CD1c-positive myeloid dendritic cell (primary cell): ENCODE measurements at regions not wholly inside any gene's neighbourhood (a gene's known extent, or its start where the extent isn't known, plus 50 kb on each side); places are given as distances from the start of the nearest gene placed in this dataset.

Experiments
- DNase-seq: peaks from one replicate; pipeline ENCODE4 v3.0.0-alpha.2; 2016; ENCODE audit errors: extremely low spot score

DNA sequence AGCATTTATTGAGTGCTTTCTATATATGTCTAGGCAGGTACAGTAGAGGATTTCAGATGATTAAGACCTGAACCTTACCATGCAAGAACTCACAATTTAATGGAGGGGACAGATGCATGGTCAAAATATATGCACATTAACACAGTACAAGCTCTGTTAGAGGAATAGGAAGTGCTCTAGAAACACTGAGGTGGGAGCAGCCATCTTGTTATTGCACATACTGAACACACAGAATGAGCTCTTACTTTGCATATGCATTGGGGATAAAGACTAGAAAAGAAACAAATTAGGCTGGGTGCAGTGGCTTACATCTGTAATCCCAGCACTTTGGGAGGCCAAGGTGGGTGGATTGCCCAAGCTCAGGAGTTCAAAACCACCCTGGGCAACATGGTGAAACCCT, 438.3 kb downstream of the UTRN start:
- DNase-seq, result peak; percentile 26

DNA sequence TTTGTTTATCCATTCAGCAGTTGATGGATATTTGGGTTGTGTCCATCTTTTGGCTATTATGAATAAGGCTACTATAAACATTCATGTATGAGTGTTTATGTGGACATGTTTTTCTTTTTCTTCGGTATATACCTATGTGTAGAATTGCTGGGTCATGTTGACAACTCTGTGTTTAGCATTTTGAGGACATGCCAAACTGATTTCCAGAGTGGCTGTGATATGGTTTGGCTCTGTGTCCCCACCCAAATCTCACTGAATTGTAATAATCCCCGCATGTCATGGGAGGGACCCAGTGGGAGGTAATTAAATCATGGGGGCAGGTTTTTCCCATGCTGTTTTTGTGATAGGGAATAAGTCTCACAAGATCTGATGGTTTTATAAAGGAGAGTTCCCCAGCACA, 439.7 kb downstream of the UTRN start:
- DNase-seq, result no peak

DNA sequence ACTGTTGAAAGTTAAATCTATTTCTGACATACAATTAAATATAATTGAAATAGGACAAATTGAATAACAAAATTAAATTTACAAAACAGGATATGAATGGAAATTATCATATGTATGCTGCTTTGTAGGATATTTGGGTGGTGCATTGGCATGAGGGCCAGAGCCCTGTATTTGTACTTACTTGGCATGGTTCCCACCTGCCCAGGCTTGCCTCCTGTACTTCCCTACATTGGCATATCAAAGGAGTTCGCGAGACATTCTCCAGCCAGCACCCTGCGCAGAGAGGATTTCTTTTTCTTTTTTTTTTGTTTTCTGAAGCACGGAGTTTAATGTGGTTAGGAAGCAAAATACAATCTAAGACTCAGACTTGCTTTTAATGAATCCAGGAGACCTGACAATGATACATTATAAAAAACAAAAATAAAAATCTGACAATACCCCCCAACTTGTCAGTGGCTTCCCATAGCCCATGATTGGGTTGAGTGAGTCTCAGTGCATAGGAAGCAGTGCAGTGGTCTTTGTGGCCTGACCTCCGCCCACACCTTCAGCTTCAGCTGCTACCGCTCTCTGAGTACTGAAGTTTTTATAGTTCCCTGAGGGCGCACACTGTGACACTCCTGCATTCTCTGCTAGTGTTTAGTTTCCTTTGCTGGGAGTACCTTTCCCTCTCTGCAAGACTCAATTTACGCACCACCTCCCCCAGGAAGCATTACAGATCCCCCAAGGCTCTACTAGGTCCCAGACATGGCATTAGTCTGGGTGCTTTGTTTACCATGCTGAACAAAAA, 440.8 kb downstream of the UTRN start:
- peak; percentile 8 for DNase-seq

DNA sequence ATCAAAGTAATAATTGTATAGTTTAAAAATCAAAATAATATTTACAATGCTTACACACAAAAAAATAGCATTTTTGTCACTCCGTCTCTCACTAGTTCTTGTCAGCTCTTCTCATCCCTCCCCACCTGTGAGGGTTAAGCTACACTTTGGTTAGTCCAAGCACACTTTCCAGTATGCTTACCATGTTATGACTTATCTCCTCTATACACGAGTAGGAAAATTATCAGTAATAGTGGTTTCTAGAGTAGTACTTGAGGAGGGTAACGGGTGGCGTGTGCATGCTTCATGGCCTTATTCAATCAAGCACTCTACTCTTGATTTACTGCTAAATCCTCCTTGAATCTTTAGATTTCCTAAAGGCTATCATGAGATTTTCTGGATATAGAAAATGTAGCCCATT, 443.7 kb downstream of the UTRN start:
- no peak for DNase-seq

DNA sequence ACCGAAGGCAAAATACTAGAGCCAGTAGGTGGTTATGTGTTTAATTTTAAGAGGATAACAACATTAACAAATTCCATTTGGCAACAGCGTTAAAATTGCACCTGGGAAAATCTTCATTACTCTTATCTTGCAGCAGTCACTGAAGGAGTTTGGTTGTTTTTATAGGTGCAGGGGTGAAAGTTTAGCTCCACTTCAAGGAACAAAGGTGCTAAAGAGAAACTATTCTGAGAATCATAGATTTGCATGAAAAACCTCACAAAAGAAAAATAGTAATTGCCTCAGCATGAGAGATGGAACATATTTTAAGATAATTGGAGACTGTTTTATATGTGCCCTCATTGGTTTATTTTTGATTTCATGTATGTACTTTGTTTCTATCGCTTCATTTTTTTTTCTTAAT, 444.4 kb downstream of the UTRN start:
- no peak for DNase-seq

DNA sequence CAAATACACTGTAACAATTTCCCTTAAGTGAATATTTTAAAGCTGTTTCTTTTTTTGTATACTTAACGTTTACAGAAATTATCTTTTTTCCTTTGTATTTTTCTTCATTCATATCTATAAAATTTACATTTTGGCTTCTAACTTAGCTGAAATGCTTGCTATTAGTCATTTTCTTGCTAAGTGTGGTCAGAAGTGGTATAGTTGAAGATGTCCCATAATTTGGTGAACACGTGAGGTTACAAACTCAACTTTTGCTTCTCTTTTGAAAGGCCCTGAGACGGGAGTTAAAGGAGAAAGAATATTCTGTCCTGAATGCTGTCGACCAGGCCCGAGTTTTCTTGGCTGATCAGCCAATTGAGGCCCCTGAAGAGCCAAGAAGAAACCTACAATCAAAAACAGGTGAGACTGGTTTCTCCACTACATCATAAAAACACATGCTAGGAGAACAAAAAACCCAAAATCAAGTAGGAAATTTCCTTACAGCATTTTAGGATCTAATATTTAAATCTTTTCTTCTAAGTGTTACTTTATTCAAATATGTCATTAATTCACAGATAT, 445.0 kb downstream of the UTRN start:
- no peak for DNase-seq

DNA sequence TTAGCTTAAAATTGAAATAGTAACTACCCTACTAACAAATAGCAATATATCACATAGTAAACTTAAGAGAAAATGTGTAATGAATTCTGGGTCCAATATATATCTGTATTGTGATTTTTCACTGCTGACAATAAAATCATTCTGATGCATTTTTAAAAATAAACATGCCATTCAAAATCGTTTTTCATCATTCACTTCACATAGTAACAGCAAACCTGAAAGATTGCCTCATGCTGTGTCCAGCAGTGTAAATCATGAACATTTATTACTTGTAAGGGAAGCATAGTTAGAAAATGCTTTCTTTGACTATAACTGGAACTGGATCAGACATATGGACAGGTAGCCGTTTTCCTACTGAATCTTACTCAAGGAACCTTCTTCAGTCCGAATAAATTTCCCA, 446.1 kb downstream of the UTRN start:
- no peak for DNase-seq

DNA sequence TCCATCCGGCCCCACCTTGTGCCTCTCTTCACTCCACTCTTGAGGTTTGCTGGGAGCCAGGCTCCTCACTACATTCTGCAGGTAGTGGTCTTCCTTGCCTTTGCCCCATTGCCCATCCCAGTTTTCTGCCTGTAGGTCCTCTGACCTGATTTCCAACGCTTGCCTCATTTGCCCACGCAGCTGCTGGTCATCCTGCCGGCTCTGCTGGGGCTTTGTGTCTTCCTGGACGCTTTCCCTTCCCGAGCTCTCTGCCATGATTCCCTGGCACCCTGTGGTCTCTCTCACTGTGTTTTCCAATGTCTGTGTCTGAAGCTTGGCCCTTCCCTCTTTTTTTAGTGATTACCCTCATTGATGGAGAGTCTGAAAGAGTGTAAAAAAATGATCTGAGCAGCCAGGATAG, 451.6 kb downstream of the UTRN start:
- DNase-seq, result no peak

DNA sequence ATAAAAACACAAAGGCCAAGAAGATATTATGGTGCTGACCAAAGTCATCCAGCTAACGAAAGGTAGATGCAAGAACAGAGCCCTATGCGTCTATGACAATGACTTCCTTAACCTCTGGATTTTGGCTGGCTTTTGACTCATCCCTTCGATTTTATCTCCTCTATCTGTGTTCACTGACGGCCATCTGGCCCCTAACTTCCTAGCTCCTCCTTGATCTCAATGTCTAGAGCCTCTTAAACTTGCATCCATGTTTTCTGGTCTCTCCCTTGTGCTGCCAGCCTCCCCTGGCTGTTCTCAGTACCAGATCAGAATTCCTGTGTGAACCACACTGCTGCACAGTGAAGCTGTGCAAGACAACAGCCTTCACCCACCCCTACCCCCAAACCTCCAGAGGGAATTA, 452.9 kb downstream of the UTRN start:
- no peak for DNase-seq

DNA sequence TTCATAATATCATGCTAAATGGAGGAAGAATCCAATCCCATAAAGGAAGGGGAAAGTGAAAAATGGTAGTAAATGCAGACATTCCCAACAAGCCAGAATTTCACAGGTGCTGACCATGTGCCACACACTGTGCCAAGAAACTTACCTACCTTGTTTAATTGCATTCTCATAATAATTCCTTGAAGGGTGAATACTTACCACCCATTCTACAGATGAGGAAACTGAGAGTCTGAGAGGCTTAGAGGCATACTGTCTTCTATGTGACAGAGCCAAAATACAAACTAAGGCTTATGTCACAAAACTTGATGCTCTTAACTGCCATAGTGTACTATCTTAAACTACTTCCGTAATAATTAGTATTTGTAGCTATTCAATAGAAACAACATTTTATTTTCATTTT, 454.7 kb downstream of the UTRN start:
- DNase-seq, result no peak

DNA sequence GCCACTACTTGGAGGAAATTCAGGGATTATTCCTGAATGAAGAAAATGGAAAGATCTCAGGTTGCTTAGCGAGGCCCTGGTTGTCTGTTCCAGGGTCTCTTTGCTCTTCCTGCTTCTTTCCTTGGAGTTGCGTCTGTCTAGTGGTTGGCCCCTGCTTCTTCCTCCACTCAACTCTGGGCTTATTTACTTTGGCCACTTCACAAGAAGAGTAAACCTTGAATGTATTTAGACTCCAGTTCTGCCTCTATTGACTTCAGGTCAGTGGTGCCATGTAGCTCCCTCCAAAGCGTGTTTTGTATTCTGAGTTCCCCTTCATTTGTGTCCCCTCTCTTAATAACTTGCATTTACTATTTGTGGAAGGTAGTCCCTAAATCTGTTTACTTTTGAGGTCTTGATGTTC, 456.5 kb downstream of the UTRN start:
- DNase-seq, result no peak

DNA sequence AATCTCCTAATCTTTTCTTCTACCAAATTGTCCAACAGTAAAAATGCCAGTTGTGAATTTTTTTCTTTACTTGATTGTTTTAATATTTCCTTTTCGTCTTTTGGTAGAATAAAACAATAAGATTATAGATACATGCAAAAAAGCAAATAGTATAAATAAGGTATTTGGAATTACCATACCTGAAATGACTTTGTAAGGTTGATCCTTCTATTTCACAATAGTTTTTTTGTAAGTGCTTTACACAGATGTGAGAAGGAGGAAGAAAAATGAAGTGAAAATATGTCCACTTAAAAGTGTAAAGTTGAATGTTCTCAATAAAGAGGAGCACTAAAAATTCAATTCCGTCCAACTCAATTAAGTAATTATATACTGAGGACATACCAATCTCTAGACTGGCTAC, 457.6 kb downstream of the UTRN start:
- no peak for DNase-seq

DNA sequence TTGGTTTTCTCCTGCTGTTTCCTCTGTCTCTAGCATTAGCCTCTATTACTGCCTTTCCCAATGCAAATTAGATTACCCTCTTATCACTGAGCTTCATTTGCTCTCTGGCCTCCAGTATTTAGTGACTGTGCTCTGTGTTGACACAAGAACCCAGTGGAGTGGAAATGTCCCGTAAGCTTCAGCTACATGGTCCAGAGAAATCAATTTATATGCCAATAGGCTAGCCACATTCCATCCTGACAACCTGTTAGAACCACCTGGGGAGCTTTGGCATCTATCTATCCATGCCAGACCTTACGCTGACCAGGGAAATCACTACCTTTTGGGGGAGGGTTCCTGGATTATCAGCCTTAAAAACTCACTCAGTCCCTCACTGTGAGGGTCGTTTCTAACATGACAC, 459.6 kb downstream of the UTRN start:
- no peak for DNase-seq

DNA sequence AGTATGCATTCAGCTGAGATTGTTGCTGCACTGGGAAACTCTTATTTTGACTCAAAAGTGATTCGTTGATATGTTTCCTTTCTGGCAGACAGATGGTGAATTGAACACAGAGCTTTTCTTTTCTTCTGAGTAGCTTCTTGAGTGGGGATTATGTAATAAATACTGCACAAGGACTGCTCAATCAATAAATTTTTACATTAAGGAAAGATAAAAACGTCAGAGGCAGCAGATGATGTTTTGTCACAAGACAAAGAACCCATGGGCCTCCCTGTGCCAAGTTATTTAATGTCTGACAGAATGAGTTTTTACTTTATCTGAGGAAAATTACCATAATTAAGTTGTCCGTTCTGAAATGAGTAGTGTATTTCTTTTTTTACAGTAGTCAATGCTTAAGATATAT, 460.3 kb downstream of the UTRN start:
- DNase-seq, result no peak

DNA sequence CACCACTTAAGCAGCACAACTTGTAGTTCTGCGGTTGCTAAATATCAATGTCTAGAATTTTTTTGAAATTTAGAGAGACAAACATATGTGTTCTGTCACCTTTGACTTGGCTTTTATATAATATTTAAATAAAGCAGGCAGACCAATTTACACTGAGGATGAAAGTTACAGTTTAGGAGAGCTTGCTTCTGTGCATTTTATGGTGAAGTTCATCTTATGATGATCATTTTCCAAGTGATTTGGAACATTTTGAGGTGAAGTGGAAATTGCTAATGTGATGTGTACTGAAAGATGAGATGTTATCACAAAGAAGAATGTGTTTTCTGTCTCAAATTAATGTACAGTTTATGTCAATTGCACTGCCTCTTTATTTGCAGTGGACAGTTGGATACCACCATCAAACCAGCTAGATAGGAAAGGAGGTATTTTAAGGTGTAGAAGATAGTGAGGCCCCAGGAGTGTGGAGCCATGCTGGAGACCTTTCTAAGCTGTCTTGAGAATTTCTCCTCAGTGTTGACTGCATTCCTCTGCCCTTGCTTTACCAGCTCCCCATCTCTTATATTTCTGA, 461.9 kb downstream of the UTRN start:
- DNase-seq, result no peak

DNA sequence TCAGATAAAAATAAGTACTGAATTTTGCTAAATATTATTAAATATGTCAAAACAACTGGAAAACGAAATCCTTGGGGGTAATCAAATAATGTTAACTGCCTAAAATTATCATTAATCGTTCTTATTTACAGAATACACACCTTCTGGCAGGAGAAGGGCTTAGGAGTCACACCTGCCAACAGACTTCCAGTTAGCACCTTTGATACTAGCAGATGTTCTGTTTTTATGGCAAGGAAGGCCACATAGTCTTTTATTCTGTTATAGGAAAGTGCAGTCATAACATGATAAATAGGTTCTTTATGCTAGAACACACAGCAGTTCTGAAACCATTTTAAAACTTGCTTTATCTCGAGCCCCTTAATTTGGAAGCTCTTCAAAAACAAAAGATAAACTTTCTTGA, 464.1 kb downstream of the UTRN start:
- no peak for DNase-seq

DNA sequence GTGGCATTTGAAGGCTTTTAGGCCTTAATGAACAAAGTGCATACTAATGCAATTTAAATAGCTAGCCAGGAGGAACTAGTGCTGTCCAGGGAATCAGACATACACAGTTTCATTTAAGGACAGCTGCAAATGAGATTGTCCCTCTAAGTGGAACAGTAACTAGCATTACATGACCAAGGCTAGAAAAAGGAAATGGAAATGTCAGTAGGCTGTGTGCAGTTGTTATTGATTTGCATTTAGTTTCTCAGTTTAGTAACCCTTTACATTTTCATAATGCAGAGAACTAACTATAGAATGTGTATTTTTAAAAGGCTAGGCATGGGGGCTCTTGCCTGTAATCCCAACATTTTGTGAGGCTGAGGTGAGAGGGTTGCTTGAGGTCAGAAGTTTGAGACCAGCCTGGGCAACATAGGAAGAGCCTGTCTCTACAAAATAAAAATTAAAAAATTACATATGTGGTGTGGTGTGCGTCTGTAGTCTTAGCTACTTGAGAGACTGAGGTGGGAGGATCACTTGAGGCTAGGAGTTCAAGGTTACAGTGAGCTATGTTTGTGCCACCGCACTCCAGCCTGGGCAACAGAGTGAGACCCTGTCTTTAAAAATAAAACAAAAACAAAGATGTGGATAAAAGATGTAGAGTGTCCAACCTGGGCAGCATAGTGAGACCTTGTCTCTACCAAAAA, 468.0 kb downstream of the UTRN start:
- no peak for DNase-seq

DNA sequence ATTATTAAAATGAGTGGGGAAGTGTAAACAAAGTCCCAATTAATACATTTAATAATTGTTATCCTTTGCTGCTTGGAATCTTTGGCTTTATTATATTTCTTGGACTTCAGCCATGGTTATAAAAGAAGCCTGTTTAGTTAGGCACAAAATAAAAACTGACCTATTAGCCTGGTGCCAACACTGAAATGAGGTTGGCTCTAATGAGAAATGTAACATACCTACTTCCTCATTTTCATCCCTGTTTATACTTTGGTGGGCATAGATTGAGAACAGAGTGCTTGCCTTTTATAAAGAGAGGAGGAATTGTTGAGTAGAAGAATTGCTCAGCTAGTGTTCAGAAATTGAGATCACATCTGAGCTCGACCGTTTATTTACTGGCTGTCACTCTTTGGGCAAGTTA, 471.3 kb downstream of the UTRN start:
- DNase-seq, result no peak

DNA sequence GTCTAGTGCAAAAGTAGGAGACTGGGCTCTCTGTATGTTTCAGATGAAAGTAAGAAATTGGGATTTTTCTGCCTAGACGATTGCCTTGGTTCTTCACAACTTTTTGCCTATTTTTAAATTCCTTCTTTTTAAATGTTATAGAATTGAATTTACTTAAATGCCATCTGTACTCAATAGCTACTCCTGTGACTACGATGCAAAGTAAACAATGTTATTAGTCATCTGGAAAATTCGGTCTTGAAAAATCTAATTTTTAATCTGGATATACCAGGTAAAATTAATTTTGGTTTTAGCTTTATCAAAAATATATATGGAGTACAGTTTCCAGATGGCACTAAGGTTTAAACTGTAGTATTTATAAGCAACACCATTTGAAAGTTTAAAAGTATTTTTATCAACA, 472.2 kb downstream of the UTRN start:
- DNase-seq, result no peak

DNA sequence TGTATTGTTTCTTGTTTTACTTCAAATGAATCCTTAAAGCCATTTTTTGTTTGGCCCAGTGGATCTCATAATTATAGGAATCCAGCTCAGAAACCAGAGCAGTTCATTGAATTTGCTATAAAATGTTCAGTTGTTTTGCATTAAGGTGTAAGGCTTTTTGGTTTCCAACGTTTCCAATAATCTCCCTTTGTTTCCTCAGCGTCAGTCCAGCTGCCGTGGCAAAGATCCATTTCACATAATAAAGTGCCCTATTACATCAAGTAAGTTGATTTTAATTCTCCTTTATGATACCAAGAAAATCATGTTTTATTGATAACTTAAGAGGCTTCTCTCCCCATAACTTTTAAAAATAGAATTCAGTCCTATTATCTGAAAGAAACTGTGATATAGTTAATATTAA, 472.6 kb downstream of the UTRN start:
- DNase-seq, result no peak

DNA sequence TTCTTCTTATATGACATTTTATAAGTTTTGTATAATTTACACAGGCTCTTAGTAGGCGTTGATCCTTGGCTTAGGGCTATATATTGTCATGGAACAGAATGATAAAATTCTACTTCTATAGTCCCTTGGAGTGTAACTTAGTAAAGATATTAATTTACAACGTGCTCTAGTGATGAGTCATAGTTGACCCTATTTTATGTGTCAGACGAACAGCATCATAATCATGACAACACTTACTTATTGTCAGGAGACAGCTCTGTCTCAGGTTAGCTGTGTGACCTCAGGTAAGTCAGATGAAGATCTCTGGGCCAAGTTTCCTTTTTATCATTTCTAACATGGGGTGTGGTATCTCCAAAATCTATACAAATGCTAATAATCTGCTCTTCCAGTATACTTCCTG, 473.5 kb downstream of the UTRN start:
- no peak for DNase-seq

DNA sequence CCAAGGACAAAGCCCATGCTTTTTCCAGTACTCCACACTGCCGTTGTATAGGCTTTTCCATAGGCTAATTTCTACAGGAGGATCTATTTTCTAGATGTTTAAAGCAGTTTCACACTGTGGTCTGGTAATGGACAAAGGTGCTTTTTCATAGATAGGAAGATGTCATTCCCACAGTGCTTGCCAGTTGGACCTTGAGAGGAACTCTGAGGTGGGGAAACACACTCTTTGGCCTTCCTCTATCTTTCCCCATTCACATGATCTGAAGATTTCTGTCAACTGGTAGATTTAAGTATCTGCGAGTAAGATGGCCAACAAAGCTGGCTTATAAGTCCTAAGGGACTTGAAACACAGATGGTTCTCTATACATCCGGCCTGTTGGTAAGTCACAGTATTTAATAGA, 477.3 kb downstream of the UTRN start:
- no peak for DNase-seq

DNA sequence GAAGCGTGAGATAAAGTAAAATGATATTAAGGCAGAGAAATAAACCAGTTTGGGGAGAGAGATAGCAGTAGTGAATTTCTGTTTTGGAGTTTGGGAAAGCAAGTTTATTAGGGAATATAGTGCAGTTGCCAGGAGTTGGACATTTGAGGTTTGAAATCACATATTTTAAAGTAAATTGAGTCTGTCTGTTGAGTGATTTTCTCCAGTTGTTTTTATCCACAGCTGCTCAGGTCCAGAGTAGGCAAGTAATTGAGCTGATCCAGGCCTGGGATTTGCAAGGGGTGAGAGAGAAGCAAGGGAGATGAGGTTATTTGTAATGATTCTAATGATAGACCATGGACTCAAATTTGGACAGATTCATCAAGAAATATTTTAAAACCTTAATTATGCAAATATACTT, 481.9 kb downstream of the UTRN start:
- no peak for DNase-seq
